ENCODE measurements at regions not wholly inside any gene's neighbourhood (a gene's known extent, or its start where the extent isn't known, plus 50 kb on each side); places are given as distances from the start of the nearest gene placed in this dataset.

- DNase-seq (ENCODE audit: low read depth, low spot score) = no peak
- no peak for TF ChIP-seq CTCF (IDR thresholded peaks at IDR 0.05; ENCODE audit: low read depth, low read length)
- in situ Hi-C loops (cut with HindIII; ENCODE audit: low sequenced_read_pairs) = no loop called here
- no peak overlapping the region for H3K4me3 ChIP-seq (ENCODE audit: low read depth, low read length)
Measured at GRCh38 chr5:2013301-2014057, 130.8 kb upstream of the IRX4 start.

GRCh38 chr5:2012885-2013284, 130.2 kb upstream of the IRX4 start:
- in situ Hi-C loops (cut with HindIII; ENCODE audit: low sequenced_read_pairs) = no loop called here
- TF ChIP-seq CTCF (IDR thresholded peaks at IDR 0.05; ENCODE audit: low read depth, low read length) = no peak
- DNase-seq (ENCODE audit: low read depth, low spot score) = no peak
- no peak overlapping the region for H3K4me3 ChIP-seq (ENCODE audit: low read depth, low read length)

GRCh38 chr5:2011481-2012411, 129.0 kb upstream of the IRX4 start:
- no peak for TF ChIP-seq CTCF (IDR thresholded peaks at IDR 0.05; ENCODE audit: low read depth, low read length)
- no peak for DNase-seq (ENCODE audit: low read depth, low spot score)
- no peak overlapping the region for H3K4me3 ChIP-seq (ENCODE audit: low read depth, low read length)
- in situ Hi-C loops (cut with HindIII; ENCODE audit: low sequenced_read_pairs) = no loop called here

GRCh38 chr5:2010940-2011339, 128.2 kb upstream of the IRX4 start:
- H3K4me3 ChIP-seq (ENCODE audit: low read depth, low read length) = no peak overlapping the region
- DNase-seq (ENCODE audit: low read depth, low spot score) = no peak
- in situ Hi-C loops (cut with HindIII; ENCODE audit: low sequenced_read_pairs) = no loop called here
- TF ChIP-seq CTCF (IDR thresholded peaks at IDR 0.05; ENCODE audit: low read depth, low read length) = no peak

GRCh38 chr5:2009986-2010914, 127.5 kb upstream of the IRX4 start:
- no peak overlapping the region for H3K4me3 ChIP-seq (ENCODE audit: low read depth, low read length)
- no peak for TF ChIP-seq CTCF (IDR thresholded peaks at IDR 0.05; ENCODE audit: low read depth, low read length)
- in situ Hi-C loops (cut with HindIII; ENCODE audit: low sequenced_read_pairs) = no loop called here
- DNase-seq (ENCODE audit: low read depth, low spot score) = no peak

All from astrocyte of the spinal cord (primary cell).